HG02973 (cell line): ENCODE measurements at regions not wholly inside any gene's neighbourhood (a gene's known extent, or its start where the extent isn't known, plus 50 kb on each side); places are given as distances from the start of the nearest gene placed in this dataset.

Source experiments
- ATAC-seq: cut with Tn5 transposase; IDR thresholded peaks from one replicate; pipeline ENCODE4 v1.9.1; 2021; ENCODE audit warnings: moderate library complexity; ENCODE audit not compliant: unreplicated experiment

- no peak for ATAC-seq
Measured at GRCh38 chr22:34688825-34689224, 377.1 kb upstream of the ISX start.

GRCh38 chr22:34696557-34696956 lies 369.4 kb upstream of the ISX start:
- ATAC-seq: no peak

GRCh38 chr22:34702279-34702678 lies 363.7 kb upstream of the ISX start:
- no peak for ATAC-seq

GRCh38 chr22:34709641-34710040 lies 356.3 kb upstream of the ISX start:
- no peak for ATAC-seq

- no peak for ATAC-seq
Measured at GRCh38 chr22:34722901-34723300, 343.1 kb upstream of the ISX start.

- ATAC-seq: no peak
Measured at GRCh38 chr22:34736081-34736480, 329.9 kb upstream of the ISX start.

- no peak for ATAC-seq
Measured at GRCh38 chr22:34738661-34739400, 327.1 kb upstream of the ISX start.

GRCh38 chr22:34743110-34743751 lies 322.7 kb upstream of the ISX start:
- no peak for ATAC-seq

- ATAC-seq: no peak
Measured at GRCh38 chr22:34760276-34761008, 305.5 kb upstream of the ISX start.

GRCh38 chr22:34761111-34761510 lies 304.8 kb upstream of the ISX start:
- no peak for ATAC-seq

- ATAC-seq: no peak
Measured at GRCh38 chr22:34763496-34763895, 302.5 kb upstream of the ISX start.

- no peak for ATAC-seq
Measured at GRCh38 chr22:34765115-34765514, 300.8 kb upstream of the ISX start.

- ATAC-seq: no peak
Measured at GRCh38 chr22:34769361-34769760, 296.6 kb upstream of the ISX start.

- no peak for ATAC-seq
Measured at GRCh38 chr22:34776817-34777216, 289.1 kb upstream of the ISX start.

- ATAC-seq: no peak
Measured at GRCh38 chr22:34781681-34782080, 284.3 kb upstream of the ISX start.

- no peak for ATAC-seq
Measured at GRCh38 chr22:34783436-34783835, 282.5 kb upstream of the ISX start.

GRCh38 chr22:34784056-34784455 lies 281.9 kb upstream of the ISX start:
- ATAC-seq: no peak

- no peak for ATAC-seq
Measured at GRCh38 chr22:34797826-34798225, 268.1 kb upstream of the ISX start.

- no peak for ATAC-seq
Measured at GRCh38 chr22:34798605-34799004, 267.4 kb upstream of the ISX start.

GRCh38 chr22:34800260-34800980 lies 265.5 kb upstream of the ISX start:
- ATAC-seq: no peak

GRCh38 chr22:34801221-34801620 lies 264.7 kb upstream of the ISX start:
- no peak for ATAC-seq
